Renal cortex interstitium (tissue), 11 donors: ENCODE measurements at regions not wholly inside any gene's neighbourhood (a gene's known extent, or its start where the extent isn't known, plus 50 kb on each side); places are given as distances from the start of the nearest gene placed in this dataset.
"Not testable (repeated sequence)": the region's sequence is repeated elsewhere in the genome, so short reads cannot be mapped to it uniquely, and the experiment has no call there.

ENCODE experiments used
- DNase-seq, 11 donors: peaks; one replicate each; pipeline ENCODE4 v3.0.0-alpha.2; 2013; ENCODE audit warnings: low read depth in 9 of 11, low spot score in 4 of 11; ENCODE audit errors: extremely low read depth in 1 of 11

DNA sequence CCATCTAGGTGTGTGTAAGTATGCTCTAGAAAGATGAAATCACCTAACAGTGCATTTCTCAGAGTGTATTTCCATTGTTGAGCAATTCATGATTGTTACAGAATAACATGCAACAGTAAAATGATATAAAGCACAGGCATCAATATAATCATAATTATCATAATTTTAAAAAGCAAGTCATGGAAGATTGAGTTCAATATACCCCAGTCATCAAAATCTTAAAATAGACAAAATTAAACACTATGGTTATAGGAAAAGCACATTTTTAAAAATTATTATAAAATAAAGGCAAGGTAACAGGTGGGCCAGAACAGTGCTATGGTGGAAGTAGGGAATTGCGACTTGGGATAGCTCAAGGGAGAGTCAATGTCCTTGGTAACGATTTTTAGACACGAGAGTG lies 555.4 kb upstream of the VRK2 start:
- DNase-seq: no peak

- DNase-seq: not testable (repeated sequence)
Measured at GRCh38 chr2:57493966-57494365, 552.6 kb upstream of the VRK2 start.

- DNase-seq: peak in 10 of 11 donors; percentile 17 to 61 (median 36)
Measured at GRCh38 chr2:57497489-57498096, 549.0 kb upstream of the VRK2 start.

GRCh38 chr2:57504787-57505186 lies 541.8 kb upstream of the VRK2 start:
- no peak for DNase-seq

DNA sequence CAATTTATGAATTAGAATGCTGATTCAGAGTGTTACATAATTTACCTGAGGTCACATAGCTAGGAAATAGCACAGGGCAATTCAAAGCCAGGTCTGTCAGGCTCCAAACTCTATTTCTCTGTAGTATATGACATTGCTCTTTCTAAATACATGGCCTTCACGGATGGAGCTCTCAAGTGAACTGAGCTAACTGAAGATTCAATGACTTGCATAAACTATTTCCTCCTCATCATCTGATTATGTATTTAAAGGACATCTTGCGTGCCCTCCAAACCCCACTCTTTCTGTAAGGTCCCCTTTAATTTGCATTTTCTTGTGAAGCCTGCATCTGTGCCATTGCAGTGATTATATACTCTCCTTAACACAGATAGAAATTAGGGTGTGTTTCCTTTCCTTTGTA lies 537.4 kb upstream of the VRK2 start:
- no peak for DNase-seq

DNA sequence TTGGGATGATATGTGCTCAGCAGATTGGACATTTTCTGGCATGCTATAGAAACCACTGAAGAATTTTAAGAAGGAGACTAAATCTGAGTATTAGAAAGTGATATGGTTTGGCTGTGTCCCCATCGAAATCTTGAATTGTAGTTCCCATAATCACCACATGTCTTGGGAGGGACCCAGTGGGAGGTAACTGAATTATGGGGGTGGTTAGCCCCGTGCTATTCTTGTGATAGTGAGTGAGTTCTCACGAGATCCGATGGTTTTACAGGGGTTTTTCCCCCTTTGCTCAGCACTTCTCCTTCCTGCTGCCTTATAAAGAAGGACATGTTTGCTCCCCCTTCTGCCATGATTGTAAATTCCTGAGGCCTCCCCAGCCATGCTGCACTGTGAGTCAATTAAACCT lies 535.9 kb upstream of the VRK2 start:
- no peak for DNase-seq

DNA sequence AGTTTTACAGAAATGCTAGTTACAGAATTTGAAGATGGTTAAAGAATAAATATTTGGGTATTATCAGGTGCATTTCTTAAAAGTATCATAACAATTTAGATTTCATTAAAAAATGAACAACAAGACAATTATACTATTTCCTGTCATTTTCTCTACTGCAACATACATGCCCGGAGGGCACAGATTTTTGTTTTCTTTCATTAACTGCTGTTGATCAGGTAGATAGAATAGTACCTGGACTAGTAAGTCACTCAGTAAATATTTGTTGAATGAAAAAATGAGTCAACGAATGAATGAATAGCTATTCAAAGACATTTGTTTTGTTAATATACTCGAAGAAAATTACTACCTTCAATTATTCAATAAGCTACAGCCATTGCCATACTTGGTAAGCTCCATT lies 531.2 kb upstream of the VRK2 start:
- no peak for DNase-seq

GRCh38 chr2:57516698-57517340 lies 529.8 kb upstream of the VRK2 start:
- peak in 9 of 11 donors; percentile 7 to 35 (median 17) for DNase-seq

- DNase-seq: no peak
Measured at GRCh38 chr2:57523304-57523703, 523.3 kb upstream of the VRK2 start.

DNA sequence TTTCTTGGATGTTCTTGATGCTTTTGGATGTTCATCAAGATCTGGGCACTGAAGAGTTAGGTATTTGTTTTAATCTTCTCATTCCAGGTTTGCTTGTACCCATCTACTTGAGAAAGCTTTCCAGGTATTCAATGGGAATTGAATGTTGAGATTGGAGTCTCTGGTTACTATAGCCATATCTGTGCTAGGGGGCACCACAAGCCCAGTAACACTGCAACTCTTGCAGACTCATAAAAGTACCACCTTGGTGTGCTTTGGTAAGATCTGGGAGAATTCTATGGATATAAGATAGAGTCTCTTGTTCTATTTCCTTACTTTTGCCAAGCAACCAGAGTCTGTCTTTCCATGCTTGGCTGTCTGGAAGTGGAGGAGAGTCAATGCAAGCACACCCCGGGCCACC lies 518.9 kb upstream of the VRK2 start:
- no peak for DNase-seq

GRCh38 chr2:57528499-57528898 lies 518.1 kb upstream of the VRK2 start:
- no peak for DNase-seq

- DNase-seq: no peak
Measured at GRCh38 chr2:57534358-57534757, 512.2 kb upstream of the VRK2 start.

- no peak for DNase-seq
Measured at GRCh38 chr2:57536535-57537231, 509.9 kb upstream of the VRK2 start.

DNA sequence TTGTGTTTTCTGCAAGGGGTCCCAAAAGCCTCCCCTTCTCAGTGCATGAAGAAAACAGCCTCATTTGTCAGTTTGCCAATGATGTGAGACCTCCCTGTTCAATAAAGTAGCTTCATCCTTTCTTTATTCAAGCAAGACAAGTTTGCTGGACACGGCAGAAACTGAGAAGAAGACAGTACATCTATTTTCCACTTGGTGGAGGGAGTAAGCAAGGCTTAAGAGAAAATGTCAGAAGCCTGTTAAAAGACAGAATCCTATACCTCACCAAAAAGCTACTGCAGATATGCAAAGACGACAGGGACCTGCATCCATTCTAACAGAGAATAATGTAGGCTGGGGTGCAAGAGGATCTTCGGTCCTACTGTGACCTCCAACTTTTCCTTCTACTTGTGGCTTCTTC lies 506.8 kb upstream of the VRK2 start:
- DNase-seq: no peak

DNA sequence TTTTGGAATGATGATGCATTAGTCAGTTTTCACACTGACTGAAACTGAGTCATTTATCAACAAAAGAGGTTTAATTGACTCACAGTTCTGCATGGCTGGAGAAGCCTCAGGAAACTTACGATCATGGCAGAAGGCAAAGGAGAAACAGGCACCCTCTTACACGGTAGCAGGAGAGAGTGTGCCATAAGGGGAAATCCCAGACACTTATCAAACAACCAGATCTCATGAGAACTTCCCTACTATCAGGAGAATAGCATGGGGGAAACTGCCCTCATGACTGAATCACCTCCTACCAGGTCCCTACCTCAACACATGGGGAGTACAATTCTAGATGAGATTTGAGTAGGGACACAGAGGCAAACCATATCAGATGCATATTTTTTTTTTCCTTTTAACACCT lies 504.5 kb upstream of the VRK2 start:
- DNase-seq: no peak

DNA sequence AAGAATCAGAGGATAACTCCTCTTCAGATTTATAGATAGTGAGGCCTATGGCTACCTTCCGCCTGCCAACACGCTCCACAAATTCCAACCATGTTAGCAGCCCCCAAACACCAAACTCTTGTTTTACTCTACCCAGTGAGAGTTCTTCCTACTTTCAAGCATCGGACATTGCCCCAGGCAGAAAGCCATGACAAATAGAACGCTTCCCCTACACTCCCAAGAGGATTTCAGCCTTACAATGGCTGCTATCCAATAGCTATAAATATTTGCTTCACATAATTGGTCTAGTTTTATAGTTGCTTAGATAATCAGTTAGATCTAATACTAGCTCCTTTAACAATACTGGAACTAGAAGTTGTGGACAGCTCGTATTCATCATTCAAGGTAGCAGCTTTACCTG lies 503.4 kb upstream of the VRK2 start:
- DNase-seq: no peak

GRCh38 chr2:57544624-57545023 lies 502.0 kb upstream of the VRK2 start:
- no peak for DNase-seq

DNA sequence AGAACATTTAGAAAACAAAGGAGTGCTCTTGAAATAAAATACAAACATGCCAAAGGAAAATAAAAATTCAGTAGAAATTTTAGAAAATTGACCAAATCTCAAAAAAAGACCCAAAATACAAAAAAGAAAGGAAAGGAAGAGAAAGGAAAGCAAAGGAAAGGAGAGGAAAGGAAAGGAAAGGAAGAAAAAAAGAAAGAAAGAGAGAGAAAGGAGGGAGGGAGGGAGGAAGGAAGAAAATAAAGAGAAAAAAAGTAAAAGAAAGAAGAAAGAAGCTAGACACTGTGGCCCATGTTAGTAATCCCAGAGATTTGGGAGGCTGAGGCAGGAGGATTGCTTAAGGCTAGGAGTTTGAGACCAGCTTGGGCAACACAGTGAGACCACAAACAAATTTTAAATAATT lies 500.1 kb upstream of the VRK2 start:
- DNase-seq: no peak

DNA sequence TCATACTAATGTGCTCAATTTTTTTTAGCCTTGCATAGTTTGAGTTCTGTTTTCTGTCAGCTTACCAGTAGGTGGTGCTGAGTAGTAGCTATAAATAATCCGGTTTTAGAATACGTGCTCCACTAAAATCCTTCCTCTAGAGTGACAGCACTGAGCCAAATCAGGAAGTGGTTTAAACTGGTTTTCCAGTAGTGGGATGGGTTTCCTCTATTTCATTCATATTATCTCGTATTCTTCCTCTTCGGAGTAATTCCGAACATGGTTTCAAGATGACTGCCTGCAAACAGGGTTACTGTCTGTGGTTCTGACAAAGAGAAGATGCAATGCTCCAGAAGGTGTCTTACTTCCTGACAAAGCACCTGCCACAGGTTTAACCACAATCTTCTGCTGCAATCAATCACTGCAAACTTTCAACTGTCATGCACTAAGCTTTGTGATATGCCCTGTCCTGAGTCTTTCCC lies 496.9 kb upstream of the VRK2 start:
- DNase-seq: no peak

GRCh38 chr2:57550912-57551311 lies 495.7 kb upstream of the VRK2 start:
- no peak for DNase-seq

DNA sequence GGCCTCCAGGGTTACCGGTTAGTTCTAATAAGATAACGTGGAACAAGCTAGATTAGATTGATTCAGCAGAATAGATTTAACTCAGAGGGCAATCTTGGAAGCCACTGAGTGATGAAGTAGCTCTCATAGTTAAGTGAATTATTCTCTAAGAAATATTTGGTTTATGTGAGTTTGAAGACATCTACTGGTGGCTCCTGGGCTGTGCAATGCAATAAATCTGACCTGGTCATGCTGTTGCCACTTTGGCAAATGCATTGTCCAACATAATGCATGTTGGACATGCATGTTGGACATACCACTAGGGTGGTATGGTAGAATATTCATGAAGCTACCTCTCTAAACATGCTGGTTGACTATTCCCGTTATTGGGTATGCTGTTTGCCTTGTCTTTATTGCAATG lies 493.7 kb upstream of the VRK2 start:
- no peak for DNase-seq
